ENCODE measurements at regions not wholly inside any gene's neighbourhood (a gene's known extent, or its start where the extent isn't known, plus 50 kb on each side); places are given as distances from the start of the nearest gene placed in this dataset.

- no peak for TF ChIP-seq ATF5 (CRISPR knock-in tag; IDR thresholded peaks at IDR 0.05; ENCODE audit: low read depth)
- TF ChIP-seq ZNF572 (CRISPR knock-in tag; IDR thresholded peaks at IDR 0.05): no peak
- no peak for TF ChIP-seq KAT2B (IDR thresholded peaks at IDR 0.05; ENCODE audit: borderline replicate concordance, low read depth, low read length)
- TF ChIP-seq BORCS8-MEF2B (CRISPR knock-in tag; IDR thresholded peaks at IDR 0.05): no peak
- no peak for TF ChIP-seq ZNF430 (CRISPR knock-in tag; IDR thresholded peaks at IDR 0.05)
- peak; percentile 74; the same call in 1 of the 2 replicates for TF ChIP-seq ZNF12 (CRISPR knock-in tag; IDR thresholded peaks at IDR 0.05)
- TF ChIP-seq TFAP4 (IDR thresholded peaks at IDR 0.05; ENCODE audit: borderline replicate concordance, low read depth): peak; percentile 58; the same call in 1 of the 2 replicates
- no peak for TF ChIP-seq GLMP (CRISPR knock-in tag; IDR thresholded peaks at IDR 0.05; ENCODE audit: borderline replicate concordance)
- no peak for TF ChIP-seq SRY (CRISPR knock-in tag; IDR thresholded peaks at IDR 0.05)
- no peak for TF ChIP-seq MIER3 (CRISPR knock-in tag; IDR thresholded peaks at IDR 0.05; ENCODE audit: borderline replicate concordance)
- TF ChIP-seq FOXO4 (CRISPR knock-in tag; conservative IDR thresholded peaks at IDR 0.05): no peak
- TF ChIP-seq TAF15 (IDR thresholded peaks at IDR 0.05; ENCODE audit: low read depth, low read length, poor library complexity, severe bottlenecking): no peak
- no peak for TF ChIP-seq ZMYM3 (CRISPR knock-in tag; IDR thresholded peaks at IDR 0.05)
- no peak for TF ChIP-seq FOSL1 (CRISPR knock-in tag; IDR thresholded peaks at IDR 0.05; ENCODE audit: borderline replicate concordance)
- TF ChIP-seq ZHX2 (IDR thresholded peaks at IDR 0.05; ENCODE audit: low read depth): no peak
- TF ChIP-seq ZHX2 (CRISPR knock-in tag; IDR thresholded peaks at IDR 0.05; ENCODE audit: borderline replicate concordance): no peak
- 0 out of 2 replicates have a peak, but pooled peaks have one; percentile 20 for TF ChIP-seq ELF1 (CRISPR knock-in tag; IDR thresholded peaks at IDR 0.05)
- no peak for TF ChIP-seq MLLT10 (CRISPR knock-in tag; IDR thresholded peaks at IDR 0.05)
- peak; percentile 34; the same call in 1 of the 2 replicates for TF ChIP-seq ELF3 (CRISPR knock-in tag; IDR thresholded peaks at IDR 0.05)
Measured at GRCh38 chr7:17523813-17524739, 225.6 kb downstream of the AHR start (continued).

All from HepG2 (cell line).